H1 (cell line): ENCODE measurements at regions not wholly inside any gene's neighbourhood (a gene's known extent, or its start where the extent isn't known, plus 50 kb on each side); places are given as distances from the start of the nearest gene placed in this dataset.

Experiments
- BRCA1 ChIP-seq: IDR thresholded peaks from 2 replicates; pipeline ENCODE4 v1.6.1; 2012; ENCODE audit warnings: low read depth, low read length, improper control_type of control experiment
- CTBP2 ChIP-seq: IDR thresholded peaks from 2 replicates; pipeline ENCODE4 v1.7.0; 2011; ENCODE audit warnings: borderline replicate concordance, mild to moderate bottlenecking, moderate library complexity, mixed read lengths, low read length; ENCODE audit not compliant: insufficient read depth, insufficient read length
- FOSL1 ChIP-seq: IDR thresholded peaks from 2 replicates; pipeline ENCODE4 v1.6.1; 2011; ENCODE audit warnings: mild to moderate bottlenecking, low read depth, low read length, moderate library complexity; ENCODE audit not compliant: insufficient read depth
- KDM1A ChIP-seq: fragments of 200-600, 300-600 bp; sonication (generic); IDR thresholded peaks from 2 replicates; pipeline ENCODE4 v1.7.1; 2016; ENCODE audit warnings: mild to moderate bottlenecking, low read length, borderline replicate concordance
- MAFK ChIP-seq: IDR thresholded peaks from 2 replicates; pipeline ENCODE4 v1.6.1; 2012; ENCODE audit warnings: low read depth, mild to moderate bottlenecking, improper control_type of control experiment, low read length
- POLR2A ChIP-seq, 2 experiments: IDR thresholded peaks; 1 replicate in 1 of 2; 2 replicates in 1 of 2; pipeline ENCODE4 v1.6.1; 2011; ENCODE audit warnings: low read depth in 2 of 2, low read length in 2 of 2, mild to moderate bottlenecking in 2 of 2; ENCODE audit errors: control extremely low read depth in 1 of 2
- SP1 ChIP-seq: IDR thresholded peaks from 2 replicates; pipeline ENCODE4 v1.6.1; 2011; ENCODE audit warnings: low read depth, low read length
- SRF ChIP-seq: IDR thresholded peaks from 2 replicates; pipeline ENCODE4 v1.6.1; 2011; ENCODE audit warnings: mild to moderate bottlenecking, low read depth, low read length, moderate library complexity
- TBP ChIP-seq: IDR thresholded peaks from 2 replicates; pipeline ENCODE4 v1.6.1; 2011; ENCODE audit warnings: low read depth, low read length, improper control_type of control experiment
- TCF12 ChIP-seq: IDR thresholded peaks from 2 replicates; pipeline ENCODE4 v1.6.1; 2011; ENCODE audit warnings: low read depth, mild to moderate bottlenecking, low read length
- YY1 ChIP-seq: IDR thresholded peaks from 2 replicates; pipeline ENCODE4 v1.6.1; 2011; ENCODE audit warnings: low read depth, mild to moderate bottlenecking, low read length
- TF ChIP-seq, protein P1 (sequence below): fragments of 300-600 bp; sonication (generic); IDR thresholded peaks from 2 replicates; pipeline ENCODE4 v1.7.1; 2012; ENCODE audit warnings: low read length, moderate library complexity, mild to moderate bottlenecking, inconsistent platforms; ENCODE audit not compliant: insufficient replicate concordance
- TF ChIP-seq, protein P2 (sequence below): IDR thresholded peaks from 2 replicates; pipeline ENCODE4 v1.6.1; 2012; ENCODE audit warnings: inconsistent platforms

DNA sequence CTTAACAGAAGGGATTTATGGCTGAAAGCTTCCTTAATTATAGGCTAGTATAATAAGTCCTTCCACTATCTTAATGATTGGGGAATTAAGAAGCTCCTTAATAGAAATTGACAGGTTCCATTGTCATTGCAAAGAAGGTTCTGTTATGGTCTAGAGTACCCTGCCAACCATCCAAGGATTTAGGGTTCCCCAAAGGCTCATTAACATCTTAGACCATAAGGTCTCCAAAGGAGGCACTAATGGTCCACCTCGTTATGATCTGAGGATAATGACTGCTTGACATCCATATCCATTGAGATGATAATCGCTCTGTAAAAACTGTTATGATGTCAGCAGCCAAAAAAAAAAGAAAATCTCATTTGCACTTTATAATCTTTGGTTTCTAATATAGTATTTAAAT is 441.6 kb downstream of the GBA3 start (continued):
- TF ChIP-seq, protein P1, sequence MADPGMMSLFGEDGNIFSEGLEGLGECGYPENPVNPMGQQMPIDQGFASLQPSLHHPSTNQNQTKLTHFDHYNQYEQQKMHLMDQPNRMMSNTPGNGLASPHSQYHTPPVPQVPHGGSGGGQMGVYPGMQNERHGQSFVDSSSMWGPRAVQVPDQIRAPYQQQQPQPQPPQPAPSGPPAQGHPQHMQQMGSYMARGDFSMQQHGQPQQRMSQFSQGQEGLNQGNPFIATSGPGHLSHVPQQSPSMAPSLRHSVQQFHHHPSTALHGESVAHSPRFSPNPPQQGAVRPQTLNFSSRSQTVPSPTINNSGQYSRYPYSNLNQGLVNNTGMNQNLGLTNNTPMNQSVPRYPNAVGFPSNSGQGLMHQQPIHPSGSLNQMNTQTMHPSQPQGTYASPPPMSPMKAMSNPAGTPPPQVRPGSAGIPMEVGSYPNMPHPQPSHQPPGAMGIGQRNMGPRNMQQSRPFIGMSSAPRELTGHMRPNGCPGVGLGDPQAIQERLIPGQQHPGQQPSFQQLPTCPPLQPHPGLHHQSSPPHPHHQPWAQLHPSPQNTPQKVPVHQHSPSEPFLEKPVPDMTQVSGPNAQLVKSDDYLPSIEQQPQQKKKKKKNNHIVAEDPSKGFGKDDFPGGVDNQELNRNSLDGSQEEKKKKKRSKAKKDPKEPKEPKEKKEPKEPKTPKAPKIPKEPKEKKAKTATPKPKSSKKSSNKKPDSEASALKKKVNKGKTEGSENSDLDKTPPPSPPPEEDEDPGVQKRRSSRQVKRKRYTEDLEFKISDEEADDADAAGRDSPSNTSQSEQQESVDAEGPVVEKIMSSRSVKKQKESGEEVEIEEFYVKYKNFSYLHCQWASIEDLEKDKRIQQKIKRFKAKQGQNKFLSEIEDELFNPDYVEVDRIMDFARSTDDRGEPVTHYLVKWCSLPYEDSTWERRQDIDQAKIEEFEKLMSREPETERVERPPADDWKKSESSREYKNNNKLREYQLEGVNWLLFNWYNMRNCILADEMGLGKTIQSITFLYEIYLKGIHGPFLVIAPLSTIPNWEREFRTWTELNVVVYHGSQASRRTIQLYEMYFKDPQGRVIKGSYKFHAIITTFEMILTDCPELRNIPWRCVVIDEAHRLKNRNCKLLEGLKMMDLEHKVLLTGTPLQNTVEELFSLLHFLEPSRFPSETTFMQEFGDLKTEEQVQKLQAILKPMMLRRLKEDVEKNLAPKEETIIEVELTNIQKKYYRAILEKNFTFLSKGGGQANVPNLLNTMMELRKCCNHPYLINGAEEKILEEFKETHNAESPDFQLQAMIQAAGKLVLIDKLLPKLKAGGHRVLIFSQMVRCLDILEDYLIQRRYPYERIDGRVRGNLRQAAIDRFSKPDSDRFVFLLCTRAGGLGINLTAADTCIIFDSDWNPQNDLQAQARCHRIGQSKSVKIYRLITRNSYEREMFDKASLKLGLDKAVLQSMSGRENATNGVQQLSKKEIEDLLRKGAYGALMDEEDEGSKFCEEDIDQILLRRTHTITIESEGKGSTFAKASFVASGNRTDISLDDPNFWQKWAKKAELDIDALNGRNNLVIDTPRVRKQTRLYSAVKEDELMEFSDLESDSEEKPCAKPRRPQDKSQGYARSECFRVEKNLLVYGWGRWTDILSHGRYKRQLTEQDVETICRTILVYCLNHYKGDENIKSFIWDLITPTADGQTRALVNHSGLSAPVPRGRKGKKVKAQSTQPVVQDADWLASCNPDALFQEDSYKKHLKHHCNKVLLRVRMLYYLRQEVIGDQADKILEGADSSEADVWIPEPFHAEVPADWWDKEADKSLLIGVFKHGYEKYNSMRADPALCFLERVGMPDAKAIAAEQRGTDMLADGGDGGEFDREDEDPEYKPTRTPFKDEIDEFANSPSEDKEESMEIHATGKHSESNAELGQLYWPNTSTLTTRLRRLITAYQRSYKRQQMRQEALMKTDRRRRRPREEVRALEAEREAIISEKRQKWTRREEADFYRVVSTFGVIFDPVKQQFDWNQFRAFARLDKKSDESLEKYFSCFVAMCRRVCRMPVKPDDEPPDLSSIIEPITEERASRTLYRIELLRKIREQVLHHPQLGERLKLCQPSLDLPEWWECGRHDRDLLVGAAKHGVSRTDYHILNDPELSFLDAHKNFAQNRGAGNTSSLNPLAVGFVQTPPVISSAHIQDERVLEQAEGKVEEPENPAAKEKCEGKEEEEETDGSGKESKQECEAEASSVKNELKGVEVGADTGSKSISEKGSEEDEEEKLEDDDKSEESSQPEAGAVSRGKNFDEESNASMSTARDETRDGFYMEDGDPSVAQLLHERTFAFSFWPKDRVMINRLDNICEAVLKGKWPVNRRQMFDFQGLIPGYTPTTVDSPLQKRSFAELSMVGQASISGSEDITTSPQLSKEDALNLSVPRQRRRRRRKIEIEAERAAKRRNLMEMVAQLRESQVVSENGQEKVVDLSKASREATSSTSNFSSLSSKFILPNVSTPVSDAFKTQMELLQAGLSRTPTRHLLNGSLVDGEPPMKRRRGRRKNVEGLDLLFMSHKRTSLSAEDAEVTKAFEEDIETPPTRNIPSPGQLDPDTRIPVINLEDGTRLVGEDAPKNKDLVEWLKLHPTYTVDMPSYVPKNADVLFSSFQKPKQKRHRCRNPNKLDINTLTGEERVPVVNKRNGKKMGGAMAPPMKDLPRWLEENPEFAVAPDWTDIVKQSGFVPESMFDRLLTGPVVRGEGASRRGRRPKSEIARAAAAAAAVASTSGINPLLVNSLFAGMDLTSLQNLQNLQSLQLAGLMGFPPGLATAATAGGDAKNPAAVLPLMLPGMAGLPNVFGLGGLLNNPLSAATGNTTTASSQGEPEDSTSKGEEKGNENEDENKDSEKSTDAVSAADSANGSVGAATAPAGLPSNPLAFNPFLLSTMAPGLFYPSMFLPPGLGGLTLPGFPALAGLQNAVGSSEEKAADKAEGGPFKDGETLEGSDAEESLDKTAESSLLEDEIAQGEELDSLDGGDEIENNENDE = no peak
- TF ChIP-seq TBP = no peak
- TF ChIP-seq BRCA1 = no peak
- TF ChIP-seq CTBP2 = no peak
- TF ChIP-seq FOSL1 = no peak
- no peak for TF ChIP-seq POLR2A (IDR thresholded peaks at IDR 0.05; ENCODE audit: control extremely low read depth in 1 of 2, low read depth in 2 of 2, low read length in 2 of 2)
- TF ChIP-seq, protein P2, sequence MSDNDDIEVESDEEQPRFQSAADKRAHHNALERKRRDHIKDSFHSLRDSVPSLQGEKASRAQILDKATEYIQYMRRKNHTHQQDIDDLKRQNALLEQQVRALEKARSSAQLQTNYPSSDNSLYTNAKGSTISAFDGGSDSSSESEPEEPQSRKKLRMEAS = no peak
- TF ChIP-seq SRF = no peak
- no peak for TF ChIP-seq YY1
- TF ChIP-seq SP1 = no peak
- no peak for TF ChIP-seq TCF12
- TF ChIP-seq MAFK = no peak
- TF ChIP-seq KDM1A = no peak
